ENCODE measurements at regions not wholly inside any gene's neighbourhood (a gene's known extent, or its start where the extent isn't known, plus 50 kb on each side); places are given as distances from the start of the nearest gene placed in this dataset.

DNA sequence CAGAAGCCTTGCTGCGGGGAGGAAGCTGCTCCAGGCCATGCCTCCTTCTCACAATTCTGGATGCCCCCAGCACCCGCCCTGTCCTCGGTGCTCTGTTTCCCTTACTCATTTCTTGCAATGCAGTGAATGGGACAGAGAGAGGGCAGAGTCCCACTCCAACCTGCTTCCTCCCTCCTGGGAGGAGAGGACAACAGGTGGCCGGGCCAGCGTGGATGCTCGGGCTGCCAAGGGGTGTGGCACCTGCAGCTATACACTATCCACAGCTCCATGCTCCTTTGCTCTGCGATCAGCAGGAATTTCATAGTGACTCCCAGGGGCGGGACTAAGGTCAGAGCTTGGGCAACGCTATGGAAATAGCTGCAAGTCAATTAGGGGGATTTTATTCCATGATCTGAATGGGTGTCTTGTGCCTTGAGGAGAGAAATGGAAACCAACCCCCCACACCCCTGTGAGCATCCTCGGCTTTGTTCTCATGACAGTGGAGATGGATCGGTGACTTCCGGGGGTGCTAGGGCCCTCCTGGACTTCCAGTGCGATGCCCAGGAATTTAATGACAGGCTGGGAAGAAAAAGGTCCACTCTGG, 192.5 kb downstream of the MYLK4 start:
- TF ChIP-seq, protein P1, sequence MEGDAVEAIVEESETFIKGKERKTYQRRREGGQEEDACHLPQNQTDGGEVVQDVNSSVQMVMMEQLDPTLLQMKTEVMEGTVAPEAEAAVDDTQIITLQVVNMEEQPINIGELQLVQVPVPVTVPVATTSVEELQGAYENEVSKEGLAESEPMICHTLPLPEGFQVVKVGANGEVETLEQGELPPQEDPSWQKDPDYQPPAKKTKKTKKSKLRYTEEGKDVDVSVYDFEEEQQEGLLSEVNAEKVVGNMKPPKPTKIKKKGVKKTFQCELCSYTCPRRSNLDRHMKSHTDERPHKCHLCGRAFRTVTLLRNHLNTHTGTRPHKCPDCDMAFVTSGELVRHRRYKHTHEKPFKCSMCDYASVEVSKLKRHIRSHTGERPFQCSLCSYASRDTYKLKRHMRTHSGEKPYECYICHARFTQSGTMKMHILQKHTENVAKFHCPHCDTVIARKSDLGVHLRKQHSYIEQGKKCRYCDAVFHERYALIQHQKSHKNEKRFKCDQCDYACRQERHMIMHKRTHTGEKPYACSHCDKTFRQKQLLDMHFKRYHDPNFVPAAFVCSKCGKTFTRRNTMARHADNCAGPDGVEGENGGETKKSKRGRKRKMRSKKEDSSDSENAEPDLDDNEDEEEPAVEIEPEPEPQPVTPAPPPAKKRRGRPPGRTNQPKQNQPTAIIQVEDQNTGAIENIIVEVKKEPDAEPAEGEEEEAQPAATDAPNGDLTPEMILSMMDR (IDR thresholded peaks at IDR 0.05; ENCODE audit: insufficient read depth, low read depth, low read length, missing control alignments), result no peak
- no peak for DNase-seq (ENCODE audit: low read depth)
- H3K4me3 ChIP-seq (ENCODE audit: low read length), result no peak overlapping the region

DNA sequence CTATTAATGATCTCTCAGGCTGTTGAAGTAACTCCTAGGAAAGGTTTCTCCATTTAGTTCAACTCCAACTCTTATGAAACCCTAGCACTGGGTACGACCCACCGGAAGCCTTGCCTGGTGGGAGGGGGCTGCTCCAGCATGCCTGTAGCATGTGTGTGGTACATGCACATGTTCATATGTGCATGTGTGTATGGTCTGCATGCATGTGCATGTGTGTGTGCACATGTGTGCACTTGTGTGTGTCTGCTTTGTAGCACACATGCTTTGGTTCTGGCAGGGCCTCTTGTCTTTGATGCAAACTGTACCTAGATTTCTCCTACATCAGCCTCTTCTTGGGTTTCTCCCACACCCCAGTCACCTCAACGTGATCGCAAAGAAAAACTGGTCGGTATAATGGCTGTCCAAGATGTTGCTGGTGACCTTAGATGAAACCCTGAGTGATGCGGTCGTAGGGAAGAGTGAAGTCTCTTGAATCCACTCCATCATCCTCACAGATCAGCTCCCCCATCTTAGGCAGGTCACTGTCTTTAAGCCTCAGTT, 193.5 kb downstream of the MYLK4 start:
- DNase-seq (ENCODE audit: low read depth), result no peak
- TF ChIP-seq, protein P1 (IDR thresholded peaks at IDR 0.05; ENCODE audit: insufficient read depth, low read depth, low read length, missing control alignments), result no peak
- H3K4me3 ChIP-seq (ENCODE audit: low read length), result no peak overlapping the region

DNA sequence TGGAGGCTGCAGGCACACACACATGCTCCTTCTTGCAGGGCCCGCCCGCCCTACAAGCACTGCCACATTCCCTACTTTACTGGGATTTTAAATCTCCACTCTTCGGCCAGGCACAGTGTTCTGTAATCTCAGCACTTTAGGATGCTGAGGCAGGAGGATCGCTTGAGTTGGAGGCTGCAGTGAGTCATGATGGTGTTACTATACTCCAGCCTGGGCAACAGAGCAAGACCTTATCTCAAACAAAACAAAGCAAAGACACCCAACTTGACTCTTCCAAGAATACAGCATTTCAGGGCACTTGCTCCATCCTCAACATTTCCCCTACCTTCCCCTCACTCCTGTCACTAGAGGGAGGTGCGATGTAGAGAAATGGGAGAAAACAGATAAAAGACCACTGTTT, 194.0 kb downstream of the MYLK4 start:
- no peak overlapping the region for H3K4me3 ChIP-seq (ENCODE audit: low read length)
- DNase-seq (ENCODE audit: low read depth), result no peak
- TF ChIP-seq, protein P1 (IDR thresholded peaks at IDR 0.05; ENCODE audit: insufficient read depth, low read depth, low read length, missing control alignments), result no peak

DNA sequence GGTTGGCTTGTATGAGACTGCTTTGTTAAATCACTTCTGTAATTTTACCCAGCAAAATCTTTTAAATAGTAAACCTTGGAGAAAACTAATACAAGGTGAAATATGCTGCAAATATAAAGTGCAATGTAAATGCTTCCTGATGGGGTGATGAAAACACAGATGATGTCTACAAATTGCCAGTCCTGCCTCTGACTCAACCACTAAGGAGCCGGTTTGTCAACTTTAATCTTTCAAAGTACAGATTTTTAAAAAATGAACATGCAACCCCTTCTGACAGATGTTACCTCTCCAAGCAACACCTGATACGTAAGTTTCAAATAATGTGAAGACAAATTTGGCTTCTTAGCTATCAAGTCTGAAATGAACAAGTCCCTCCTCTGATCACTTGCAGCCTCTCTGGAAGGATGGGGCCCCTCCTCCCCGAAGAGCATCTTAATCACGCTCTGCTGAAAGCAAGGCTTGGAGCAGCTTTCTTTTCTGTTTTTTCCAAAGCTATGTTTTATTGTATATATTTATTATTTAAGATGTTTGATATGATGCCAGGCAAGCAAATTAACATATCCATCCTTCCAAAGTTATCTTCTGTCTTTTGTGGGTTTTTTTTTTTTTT, 196.0 kb downstream of the MYLK4 start:
- DNase-seq (ENCODE audit: low read depth), result peak; percentile 84
- TF ChIP-seq, protein P1 (IDR thresholded peaks at IDR 0.05; ENCODE audit: insufficient read depth, low read depth, low read length, missing control alignments), result no peak
- H3K4me3 ChIP-seq (ENCODE audit: low read length), result no peak overlapping the region

DNA sequence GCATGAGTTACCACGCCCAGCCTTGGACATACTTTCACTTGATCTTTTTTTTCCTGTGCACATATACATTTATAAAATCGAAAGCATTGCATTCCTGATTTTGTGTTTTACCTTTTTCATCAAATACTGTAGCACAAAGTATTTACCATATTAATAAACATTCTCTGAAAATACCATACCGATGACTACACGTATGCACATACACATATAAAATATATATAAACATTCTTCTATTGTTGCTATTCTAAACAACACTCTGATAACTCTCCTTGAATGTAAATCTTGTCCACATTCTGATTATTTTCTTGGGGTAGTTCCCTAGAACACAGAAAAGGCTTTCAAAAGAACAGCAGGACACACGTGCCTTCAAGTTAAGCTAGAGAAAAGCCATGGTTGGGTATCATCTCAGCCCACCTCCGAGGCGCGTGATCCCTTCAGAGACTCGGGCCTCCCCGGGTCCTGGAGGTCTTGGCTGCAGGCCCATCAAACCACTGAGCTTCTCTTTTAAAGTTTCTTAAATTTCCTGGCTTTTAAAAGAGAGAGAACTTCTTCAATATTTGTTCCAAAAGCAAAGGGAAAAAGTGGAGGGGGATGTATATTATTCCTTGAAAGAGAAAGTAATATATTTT, 198.1 kb downstream of the MYLK4 start:
- no peak overlapping the region for H3K4me3 ChIP-seq (ENCODE audit: low read length)
- TF ChIP-seq, protein P1 (IDR thresholded peaks at IDR 0.05; ENCODE audit: insufficient read depth, low read depth, low read length, missing control alignments), result no peak
- no peak for DNase-seq (ENCODE audit: low read depth)

DNA sequence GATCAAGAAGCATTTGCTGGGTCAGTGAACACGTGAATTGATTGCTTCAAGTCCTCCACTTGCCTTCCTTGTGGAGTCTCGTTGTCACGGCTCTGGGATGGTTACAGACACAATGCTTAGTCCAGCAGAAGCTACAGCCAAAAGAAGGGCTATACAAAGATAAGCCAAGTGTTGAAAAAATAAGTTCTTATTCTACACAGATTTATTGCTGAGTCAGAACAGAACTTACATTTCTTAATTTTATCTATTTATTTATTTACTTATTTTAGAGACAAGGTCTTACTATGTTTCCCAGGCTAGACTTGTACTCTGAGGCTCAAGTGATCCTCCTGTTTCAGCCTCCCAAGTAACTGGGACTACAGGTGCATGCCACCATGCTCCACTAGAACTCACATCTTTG, 199.0 kb downstream of the MYLK4 start:
- DNase-seq (ENCODE audit: low read depth), result no peak
- no peak overlapping the region for H3K4me3 ChIP-seq (ENCODE audit: low read length)
- TF ChIP-seq, protein P1 (IDR thresholded peaks at IDR 0.05; ENCODE audit: insufficient read depth, low read depth, low read length, missing control alignments), result no peak

All from epithelial cell of esophagus (primary cell).